ENCODE measurements at regions not wholly inside any gene's neighbourhood (a gene's known extent, or its start where the extent isn't known, plus 50 kb on each side); places are given as distances from the start of the nearest gene placed in this dataset.

DNA sequence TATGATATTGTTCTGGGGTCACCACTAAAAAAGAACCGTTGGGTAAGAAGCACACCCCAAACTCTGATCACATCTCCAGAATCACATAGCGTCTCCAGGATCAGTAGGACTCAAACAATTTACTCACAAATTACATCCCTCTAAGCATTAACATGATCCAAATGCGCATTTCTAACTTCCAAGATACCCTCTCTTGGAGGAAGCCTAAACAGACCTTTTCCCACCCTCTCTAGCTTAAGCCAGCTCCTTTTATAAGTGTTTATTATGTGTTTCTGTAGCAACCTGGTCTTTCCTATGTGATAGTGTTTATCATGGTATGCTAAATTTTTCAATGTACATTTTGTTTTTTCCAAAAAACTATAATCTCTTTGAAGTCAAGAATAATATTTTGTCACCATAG, 1846.5 kb downstream of the OLFM4 start:
- no peak for DNase-seq

DNA sequence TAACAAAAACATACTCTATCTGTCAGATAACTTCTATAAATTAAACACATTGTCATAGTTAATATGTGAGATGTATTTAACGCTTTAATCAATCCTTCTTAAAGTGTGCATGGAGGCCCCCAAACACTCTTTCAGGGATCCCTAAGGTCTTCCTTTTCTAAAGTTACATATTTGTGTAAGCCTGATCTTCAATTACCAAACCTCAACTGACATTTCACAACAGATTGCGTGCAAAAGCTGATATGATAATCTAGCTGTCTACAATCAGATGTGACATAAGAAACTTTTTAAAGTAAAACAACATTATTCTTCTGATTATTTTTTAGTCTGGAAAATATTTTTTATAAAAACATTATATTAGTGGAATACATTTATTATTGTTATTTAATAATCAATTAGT, 1850.4 kb downstream of the OLFM4 start:
- no peak for DNase-seq

DNA sequence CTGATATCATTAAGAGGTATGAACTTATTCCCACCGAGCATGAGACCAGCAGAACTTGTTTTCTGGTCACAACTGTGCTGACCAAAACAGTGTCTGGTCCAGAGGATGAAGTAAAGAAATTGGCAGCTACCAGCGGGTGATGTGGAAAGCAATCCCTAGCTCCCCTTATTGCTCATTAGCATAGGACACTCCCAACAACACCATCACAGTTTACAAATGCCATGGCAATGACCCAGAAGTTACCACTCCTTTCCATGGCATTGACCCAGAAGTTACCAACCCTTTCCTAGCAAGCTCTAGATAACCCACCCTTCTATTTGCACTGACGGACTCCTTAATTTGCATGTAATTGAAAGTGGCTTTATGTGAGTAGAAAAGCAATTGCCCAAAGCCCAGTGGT, 1856.1 kb downstream of the OLFM4 start:
- no peak for DNase-seq

DNA sequence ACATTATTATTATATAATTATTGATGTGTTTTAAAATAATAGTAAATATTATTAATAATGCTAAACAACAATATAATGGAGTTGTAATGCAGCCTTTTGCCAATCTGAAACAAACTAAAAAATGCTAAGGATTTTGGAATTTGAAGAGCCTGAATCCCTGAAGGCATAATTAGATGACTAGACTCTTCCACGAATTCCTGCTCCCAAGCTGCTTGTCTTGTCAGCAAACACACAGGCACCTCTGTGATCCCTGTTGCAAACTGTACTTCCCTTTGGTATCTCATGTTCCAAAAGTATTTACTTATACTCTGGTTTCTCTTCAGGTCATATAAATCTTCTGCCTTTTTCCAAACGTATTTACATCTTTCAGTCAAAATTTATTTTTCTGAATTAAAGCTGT, 1862.4 kb downstream of the OLFM4 start:
- DNase-seq: no peak

DNA sequence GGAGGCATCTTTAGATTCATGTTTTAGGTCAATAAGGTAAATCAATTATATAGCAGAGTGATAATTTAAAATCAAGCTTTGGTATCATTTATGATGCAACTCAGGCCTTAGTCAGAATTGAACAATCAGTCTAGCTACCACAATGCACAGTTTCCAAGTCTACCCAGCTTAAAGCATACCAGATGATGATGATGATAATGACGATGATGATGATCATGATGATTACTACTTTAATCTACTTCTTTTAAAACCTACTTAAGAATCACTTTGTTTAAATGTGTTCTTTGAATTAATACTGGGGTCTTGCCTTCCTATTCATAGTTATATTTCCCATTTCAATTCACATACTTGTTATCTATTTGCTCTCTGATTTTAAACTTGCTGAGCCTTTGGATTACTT, 1872.7 kb downstream of the OLFM4 start:
- no peak for DNase-seq

DNA sequence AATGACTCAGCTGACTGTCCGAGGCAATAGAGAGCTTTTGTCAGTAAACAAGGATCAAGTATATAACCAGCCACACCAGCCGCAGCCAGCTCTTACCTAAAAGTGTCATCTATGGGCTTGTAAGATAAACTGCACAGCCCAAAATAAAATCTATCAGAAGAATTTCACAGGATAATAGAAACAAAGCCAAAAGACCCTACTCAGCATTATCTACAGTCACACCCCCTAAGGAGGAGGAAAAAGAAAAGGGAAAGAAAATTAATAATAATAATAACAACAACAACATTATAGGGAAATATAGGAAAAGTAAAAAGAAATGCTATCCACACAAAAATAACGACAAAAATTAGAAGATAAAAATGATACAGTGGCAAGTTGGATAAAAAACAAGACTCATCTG, 1883.8 kb downstream of the OLFM4 start:
- no peak for DNase-seq

DNA sequence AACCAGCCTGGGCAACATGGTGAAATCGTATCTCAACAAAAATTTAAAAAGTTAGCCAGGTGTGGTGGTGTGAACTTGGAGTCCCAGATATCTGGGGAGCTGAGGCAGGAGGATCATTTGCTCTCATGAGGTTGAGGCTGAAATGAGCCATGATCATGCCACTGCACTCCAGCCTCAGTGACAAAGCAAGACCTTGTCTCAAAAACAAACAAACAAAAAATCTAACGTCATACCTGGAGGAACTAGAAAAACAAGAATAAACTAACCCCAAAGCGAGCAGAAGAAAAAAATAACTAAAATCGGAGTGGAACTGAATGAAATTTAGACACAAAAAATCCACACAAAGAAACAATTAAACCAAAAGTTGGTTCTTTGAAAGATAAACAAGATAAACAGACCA, 1885.1 kb downstream of the OLFM4 start:
- no peak for DNase-seq

DNA sequence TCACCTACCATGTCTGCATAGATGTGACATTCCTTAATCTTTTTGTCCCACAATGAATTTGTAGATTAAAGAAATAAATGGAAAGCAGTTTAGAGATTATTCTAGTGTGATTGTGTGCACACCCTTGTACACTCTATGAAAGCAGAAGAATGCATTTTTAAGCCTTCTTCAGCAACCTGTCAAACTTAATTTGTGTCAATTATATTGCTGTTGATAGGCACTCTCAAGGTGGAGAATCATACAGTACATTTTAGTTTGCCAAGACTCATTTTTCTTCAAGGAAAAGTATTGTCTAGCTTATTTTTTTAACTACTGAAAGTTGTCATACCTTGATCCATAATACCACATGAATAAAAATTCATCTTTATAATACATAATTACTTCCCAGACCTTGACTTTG, 1898.9 kb downstream of the OLFM4 start:
- DNase-seq: no peak

DNA sequence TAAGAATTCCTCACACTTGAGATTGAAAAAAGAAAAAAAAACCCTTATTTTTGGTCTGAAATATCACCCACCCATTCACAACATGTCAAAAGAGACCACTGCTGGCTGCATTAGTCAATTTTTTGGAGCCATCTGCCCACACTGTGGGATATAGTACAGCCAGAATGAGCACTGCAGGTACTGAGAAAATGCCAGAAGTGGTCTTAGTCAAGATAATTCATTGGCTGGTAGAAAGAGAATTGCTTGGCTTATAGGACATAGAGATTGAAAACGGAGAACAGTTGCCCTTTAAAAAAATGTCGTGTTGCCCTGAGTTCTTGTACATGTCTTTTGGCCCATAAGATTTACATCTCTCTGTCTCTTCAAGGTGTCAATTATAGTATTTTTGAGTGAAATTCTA, 1899.5 kb downstream of the OLFM4 start:
- no peak for DNase-seq

DNA sequence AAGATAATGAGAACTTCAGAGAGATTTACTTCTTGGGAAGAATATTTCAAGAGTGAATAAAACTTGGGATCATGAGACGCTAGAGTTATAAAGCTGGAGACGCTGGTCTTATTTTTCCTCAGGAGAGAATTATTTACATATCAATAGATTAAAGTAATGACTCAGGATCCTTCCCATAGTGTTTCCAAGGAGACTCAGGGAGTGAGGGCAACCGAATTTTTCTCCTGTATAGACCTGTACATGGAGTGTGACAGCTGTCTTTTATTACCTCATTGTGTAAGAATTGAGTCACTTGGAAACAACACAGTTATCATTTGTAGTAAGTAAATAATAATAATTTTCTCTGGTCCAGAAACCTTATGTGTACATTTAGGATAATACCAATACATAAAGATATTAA, 1905.5 kb downstream of the OLFM4 start:
- no peak for DNase-seq

DNA sequence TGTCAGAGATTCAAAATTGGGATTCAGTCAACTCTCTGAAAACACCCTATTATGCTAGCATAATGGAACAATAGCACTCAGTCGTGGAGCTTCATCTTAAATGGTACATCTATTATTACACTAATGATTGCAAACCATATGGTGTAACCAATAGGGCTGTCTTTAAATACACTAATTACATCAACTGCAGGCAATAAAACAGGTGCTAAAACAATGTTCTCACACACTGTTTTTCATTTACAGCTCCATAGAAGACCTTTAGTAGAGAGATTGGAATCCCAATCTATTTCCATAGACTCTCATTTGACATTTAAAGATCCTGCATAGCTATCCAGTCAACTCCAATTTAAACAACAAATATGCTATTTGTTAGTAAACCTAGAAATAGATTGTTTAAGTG, 1917.4 kb downstream of the OLFM4 start:
- DNase-seq: no peak

DNA sequence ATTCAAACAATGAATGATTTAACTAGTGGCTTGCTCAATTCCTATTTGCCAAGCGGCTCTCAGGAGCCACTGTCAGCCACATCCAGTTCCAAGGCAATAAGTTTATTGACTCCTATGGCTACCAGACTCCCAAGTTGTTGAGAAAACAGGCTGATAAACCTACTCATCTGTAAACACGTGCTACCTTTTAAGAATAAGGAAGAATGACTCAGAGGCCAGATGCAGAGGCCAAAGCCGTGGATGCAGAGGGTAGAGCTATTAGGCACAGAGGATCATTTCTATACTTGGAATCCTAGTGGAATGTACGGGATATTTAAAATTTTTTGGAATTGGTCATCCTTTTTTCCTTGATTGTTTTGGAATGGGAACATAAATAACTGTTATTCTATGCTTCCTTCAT, 1921.1 kb downstream of the OLFM4 start:
- DNase-seq: no peak

DNA sequence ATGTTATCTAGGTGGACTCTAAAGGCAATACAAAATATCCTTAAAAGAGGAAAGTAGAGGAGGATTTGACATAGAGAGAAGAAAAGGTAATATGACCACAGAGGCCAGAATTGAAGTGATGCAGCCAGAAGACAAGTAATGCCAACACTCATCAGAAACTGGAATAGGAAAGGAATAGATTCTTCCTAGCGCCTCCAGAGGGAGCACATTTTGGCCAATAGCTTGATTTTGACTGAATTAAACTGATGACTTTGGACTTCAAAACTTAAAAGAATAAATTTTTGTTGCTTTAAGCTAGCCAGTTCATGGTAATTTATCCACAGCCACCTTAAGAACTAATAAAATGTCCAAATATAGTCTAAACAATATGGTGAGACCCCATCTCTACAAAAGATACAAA, 1921.9 kb downstream of the OLFM4 start:
- DNase-seq: no peak

DNA sequence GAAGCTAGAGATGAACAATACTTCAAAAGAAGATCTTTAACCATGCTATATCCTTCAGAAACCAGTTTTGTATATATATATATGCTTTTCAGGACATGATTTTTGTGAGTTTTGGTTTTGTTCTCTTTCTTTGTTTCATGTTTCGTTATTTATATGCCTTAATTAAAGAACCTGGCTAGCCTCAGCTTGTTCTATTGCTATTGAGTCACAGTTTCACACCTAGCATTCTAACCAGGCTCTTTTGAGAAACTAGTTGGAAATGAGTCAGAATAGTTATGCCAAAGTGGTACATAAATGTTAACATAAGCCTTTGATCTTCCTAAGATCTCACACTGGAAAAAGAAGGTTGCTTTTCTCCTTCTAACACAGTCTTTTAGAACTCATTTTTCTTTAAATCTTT, 1925.2 kb downstream of the OLFM4 start:
- no peak for DNase-seq

DNA sequence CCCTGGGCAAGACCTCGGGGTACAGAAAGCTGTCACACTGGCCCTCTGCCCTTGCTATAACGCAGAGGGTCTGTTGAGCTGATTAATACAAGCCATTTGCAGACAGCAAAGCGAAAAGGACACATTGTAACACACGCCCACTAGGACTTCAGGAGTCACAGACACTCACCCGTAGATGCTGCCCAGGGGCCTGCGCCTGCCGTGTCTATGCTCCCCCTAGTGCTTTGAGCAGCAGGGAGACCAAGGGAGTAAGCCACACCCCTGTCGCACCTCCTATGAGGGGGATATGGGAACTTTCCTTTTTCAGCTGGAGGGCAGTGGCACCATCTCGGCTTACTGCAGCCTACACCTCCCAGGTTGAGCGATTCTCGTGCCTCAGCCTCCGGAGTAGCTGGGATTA, 1930.2 kb downstream of the OLFM4 start:
- DNase-seq: no peak

DNA sequence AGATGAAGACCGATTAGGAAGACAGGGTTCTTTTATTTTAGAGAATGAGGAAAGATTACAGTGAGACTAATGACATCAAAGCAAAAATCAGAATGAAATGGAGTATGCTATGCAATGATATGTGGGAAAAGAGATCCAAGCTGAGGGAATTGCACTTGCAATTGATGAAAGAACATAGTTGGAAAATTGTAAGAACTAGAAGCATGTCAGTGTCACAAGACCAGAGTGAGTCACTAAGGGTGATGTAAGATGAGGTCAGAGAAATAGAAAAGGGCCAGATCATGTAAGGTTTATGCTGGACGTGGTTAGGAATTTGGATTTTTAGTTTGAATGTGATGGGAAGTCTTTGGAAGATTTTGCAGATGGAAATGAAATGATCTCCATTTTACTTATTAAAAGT, 1937.3 kb downstream of the OLFM4 start:
- DNase-seq: no peak

DNA sequence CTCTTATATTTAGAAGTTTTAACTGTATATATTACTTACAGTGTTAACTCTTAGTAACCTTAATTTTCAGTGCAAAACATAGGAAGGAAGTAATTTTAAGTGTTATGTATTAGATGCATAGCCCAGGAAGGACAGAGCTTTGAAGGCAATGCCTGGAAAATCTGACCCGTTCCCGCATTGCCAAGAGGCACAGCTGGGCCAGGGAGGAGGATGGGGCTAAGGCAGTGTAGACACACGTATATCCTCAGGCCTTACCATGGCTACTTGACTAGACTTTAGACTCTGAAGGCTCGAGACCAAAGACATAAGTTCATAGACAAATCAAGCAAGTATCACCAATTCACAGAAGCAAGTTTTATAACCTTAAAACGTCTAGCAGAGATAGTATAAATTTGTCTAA, 1944.2 kb downstream of the OLFM4 start:
- DNase-seq: no peak

DNA sequence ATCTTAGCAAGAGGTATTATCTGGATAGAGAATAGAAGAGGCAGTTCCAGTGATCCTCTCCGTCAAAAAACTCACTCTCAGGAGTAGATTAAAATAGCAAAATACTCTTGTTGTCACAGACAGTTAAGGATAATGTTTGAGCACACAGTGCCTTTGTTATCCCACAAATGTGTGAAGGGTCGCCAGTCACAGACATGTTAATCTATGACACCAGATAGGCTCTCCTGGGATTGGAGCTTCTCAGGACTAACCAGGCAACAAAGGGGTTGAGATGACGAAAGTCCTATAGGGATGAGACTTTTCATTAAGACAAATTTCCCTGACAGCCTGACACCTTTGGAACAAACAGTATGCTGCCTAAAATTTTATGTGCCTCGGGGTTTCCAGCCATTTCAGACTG, 1947.1 kb downstream of the OLFM4 start:
- DNase-seq: no peak

DNA sequence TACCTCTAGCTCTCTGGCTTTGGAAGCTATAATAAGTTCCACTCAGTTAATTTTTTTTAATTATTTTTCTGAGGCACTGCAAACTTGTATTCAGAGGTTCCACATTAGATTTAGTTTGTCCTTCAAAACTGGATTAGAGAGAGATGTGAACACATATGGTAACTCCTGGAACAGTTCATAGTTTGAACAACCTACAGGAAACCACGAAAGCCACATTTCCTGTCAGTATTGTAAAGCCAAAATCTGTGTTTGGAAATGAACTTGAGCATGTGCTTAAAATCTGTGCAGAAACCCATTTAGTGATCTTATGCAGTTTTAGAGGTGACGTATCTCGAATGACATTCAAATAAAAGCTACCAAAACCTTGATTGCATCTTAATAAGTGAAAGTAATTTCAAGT, 1952.0 kb downstream of the OLFM4 start:
- DNase-seq: no peak

DNA sequence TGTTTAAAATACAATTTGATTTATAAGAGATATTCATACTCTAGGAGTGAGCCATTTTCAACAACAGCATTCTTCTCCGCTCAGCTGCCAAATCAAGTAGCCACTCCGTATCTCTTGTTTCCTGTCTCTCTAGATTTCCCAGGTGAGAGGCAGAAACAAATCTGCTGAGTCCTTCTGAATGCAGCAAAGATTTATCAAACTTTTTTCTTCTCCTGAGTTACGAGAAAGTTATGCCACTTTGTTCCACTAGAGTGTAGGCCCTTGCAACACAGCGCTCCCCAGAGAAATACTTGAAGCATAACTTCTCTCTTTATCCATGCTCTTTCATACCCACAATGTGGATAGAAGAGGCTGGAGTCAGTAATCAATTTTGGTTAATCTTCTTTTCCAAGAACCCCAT, 1960.8 kb downstream of the OLFM4 start:
- no peak for DNase-seq

DNA sequence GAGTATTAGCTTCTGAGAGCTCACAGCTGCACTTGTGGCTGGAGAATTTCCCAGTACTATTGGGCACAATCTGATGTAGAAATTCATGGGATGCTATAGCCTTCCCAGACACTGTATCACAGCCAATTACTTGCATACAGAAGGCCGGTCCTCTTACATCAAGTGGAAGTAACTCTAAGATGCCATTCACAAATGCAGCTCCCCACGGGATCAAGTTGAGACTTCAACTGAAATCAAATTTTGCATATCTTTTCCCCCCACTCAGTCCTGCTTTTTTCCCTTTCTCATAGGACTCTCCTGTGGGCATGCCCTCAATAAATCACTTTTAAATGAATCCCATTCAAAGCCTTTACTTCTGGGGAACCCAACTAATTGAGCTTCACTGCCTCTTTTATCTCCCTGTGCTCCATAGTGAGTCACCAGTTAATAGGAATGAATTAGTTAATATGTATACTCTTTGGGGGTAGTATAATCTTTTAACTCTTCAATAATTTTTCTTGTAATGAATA, 1970.8 kb downstream of the OLFM4 start:
- DNase-seq: no peak

DNA sequence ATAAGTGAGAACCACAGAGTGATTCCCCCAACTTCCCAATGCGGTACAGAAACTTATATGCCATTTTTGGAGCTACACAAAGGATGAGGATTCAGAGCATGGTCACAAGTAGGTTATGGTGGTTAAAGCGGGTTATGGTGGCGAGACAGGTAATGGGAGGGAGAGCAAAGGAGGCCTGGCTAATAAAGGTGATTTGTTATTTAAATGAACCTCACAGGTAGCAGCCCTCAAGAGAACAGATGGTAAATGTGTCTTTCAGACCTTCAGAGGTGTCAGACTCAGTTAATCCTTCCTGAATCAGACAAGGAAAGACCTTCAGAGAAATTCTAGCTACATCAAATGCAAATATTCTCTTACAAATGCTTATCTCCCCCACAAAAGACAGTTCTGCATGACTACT, 1971.4 kb downstream of the OLFM4 start:
- no peak for DNase-seq

DNA sequence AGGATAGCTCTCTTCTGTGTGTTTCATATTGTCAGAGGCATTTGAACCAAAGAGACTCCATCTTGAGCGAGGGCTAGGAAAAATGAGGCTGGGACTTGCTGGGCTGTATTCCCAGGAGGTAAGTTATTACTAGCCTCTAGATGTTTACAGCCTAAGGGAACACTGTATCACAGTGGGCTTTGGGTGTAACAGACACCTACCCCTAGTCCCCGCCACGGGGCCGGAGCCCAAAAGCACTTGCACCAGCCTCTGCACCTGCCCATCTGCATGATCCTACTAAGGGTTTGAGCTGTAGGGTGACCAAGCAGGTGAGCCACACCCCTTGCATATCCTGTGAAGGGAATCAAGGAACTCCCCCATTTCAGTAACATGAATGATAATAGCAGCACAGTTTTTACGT, 1972.2 kb downstream of the OLFM4 start:
- DNase-seq: no peak

DNA sequence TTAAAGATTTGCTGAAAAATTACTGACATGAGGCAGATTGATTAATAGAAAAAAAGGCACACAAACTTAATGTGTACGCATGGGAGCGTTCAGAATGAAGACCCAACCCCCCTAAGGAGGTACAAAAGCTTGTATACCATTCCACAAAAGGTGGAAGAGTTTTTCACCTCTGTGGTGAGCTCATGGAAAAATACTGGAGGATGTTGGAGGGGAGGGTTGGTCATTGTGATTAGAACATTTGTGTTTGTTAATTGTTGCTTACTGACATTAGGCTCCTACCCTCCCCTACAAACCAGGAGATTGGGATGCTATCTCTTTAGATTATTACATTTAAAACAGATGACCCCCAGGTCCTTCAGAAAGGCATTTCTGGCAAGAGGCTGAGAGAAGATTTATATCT, 1973.3 kb downstream of the OLFM4 start:
- no peak for DNase-seq

DNA sequence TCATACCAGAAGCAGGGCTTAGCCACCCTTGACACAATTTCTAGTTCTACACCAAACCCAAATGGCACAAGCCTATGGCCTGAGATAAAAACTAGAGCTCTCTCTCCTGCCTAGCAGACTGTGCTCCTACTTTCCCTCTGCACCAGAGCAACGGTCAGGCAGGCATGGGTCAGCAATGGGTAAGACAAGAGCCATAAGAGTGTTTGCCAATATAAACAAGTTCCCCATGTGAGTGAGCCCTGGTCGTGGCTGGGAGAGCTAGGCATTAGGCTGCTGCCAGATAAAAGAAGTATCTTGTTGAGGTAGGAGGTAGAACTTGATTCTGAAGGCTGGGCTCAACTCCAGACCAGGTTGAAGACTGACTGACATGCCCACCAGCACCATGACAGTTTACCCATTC, 1979.1 kb downstream of the OLFM4 start:
- DNase-seq: no peak
